DND-41 (cell line): ENCODE measurements at regions not wholly inside any gene's neighbourhood (a gene's known extent, or its start where the extent isn't known, plus 50 kb on each side); places are given as distances from the start of the nearest gene placed in this dataset.

Experiments used
- EZH2 ChIP-seq: IDR thresholded peaks from 3 replicates; pipeline ENCODE4 v1.6.1; 2012; ENCODE audit warnings: borderline replicate concordance, low read depth, mild to moderate bottlenecking, moderate library complexity, low read length, inconsistent platforms; ENCODE audit not compliant: severe bottlenecking
- TF ChIP-seq, protein P1 (sequence below): IDR thresholded peaks from 2 replicates; pipeline ENCODE4 v1.5.1; 2012; ENCODE audit warnings: borderline replicate concordance, low read length, moderate library complexity, mild to moderate bottlenecking; ENCODE audit not compliant: poor library complexity, severe bottlenecking; ENCODE audit errors: extremely low read depth

DNA sequence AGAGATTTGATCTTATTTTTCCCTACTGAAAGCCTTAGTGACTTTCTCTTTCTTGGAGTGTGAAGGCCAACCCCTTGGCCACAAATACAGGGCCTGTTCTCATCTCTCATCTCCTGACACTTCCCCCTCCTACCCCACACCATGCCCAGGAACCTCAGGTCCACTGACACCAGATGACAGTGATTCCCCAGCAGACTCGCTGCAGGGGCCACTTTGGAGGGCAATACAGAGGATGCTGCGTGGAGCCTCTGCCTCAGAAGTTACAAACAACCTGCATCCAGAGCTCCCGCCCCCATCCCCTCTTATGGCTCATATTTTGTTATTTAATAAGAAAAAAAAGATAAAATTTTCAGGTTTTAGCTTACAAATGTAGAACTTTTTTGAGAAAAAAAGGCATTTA lies 70.1 kb upstream of the LGALSL start:
- TF ChIP-seq, protein P1, sequence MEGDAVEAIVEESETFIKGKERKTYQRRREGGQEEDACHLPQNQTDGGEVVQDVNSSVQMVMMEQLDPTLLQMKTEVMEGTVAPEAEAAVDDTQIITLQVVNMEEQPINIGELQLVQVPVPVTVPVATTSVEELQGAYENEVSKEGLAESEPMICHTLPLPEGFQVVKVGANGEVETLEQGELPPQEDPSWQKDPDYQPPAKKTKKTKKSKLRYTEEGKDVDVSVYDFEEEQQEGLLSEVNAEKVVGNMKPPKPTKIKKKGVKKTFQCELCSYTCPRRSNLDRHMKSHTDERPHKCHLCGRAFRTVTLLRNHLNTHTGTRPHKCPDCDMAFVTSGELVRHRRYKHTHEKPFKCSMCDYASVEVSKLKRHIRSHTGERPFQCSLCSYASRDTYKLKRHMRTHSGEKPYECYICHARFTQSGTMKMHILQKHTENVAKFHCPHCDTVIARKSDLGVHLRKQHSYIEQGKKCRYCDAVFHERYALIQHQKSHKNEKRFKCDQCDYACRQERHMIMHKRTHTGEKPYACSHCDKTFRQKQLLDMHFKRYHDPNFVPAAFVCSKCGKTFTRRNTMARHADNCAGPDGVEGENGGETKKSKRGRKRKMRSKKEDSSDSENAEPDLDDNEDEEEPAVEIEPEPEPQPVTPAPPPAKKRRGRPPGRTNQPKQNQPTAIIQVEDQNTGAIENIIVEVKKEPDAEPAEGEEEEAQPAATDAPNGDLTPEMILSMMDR = no peak
- TF ChIP-seq EZH2 = no peak
